CD4-positive, alpha-beta T cell treated with Interleukin-6 for 4 hours (primary cell): ENCODE measurements at regions not wholly inside any gene's neighbourhood (a gene's known extent, or its start where the extent isn't known, plus 50 kb on each side); places are given as distances from the start of the nearest gene placed in this dataset.

Experiments used
- DNase-seq: peaks from one replicate; pipeline ENCODE4 v3.0.0-alpha.2; 2020; ENCODE audit warnings: mixed read lengths

DNA sequence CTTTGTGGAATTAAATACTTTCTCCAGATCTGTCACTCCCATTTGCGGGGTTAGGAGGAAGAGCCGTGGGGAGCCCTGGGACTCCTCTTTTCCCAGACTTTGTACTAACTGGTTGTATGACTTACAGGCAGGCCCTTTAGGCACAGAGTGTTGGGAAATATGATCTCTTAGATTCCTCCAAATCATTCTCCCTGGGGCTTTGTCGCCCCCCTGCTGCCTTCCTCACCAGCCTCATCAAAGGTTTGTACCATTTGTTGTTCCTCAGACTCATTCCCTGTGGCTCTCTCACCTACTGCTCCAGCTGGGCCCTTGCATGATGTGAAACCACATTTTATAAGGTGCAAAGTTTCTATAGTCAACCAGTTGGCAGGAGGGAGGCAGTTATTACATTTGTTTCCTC is 56.4 kb downstream of the CRYGS start:
- no peak for DNase-seq

DNA sequence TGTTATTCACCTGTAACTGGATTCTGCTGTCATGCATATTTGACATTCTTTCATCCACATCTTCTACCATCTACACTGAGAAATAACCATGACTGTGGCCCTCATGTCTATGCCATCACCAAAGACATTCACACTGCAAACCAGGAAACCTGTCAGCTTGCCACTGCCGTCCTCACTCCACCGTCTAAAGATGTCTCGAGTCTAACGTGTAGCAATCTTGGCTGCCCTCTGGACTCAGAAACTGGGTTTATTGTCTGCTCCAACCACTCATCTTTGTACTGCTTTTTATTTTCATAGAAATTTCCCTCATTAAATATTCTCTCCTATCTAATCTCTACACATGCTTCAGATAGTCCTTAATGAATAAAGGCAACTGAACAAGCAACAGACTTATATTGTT is 57.1 kb downstream of the CRYGS start:
- no peak for DNase-seq

DNA sequence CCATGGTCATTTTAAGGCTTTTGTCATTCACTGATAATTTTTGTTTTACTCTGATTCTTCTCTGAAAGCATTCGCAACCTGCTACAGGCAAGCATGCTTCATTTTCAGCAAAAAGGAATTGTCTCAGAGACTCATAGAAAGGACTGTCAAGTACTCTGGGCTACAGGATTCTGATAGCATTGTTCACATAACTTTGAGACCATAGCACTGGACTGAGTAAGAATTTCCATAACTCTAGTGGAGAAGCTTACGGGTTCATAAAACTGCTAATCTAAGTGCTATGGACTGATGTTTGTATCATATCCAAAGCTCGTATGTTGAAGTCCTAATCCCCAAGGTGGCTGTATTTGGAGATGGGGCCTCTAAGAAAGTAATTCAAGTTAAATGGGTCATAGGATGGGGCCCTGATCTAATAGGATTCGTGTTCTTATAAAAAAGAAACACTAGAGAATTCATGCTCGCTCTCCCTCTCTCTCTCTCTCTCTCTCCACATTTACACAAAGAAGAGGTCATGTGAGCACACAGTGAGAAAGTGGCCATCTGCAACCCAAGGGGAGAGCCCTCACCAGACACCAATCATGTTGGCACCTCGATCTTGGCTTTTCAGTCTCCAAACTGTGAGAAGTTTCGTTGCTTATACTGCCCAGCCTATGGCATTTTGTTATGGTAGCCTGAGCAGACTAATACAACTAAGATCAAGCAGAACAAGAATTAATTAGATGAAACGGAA is 60.4 kb downstream of the CRYGS start:
- DNase-seq, result no peak

DNA sequence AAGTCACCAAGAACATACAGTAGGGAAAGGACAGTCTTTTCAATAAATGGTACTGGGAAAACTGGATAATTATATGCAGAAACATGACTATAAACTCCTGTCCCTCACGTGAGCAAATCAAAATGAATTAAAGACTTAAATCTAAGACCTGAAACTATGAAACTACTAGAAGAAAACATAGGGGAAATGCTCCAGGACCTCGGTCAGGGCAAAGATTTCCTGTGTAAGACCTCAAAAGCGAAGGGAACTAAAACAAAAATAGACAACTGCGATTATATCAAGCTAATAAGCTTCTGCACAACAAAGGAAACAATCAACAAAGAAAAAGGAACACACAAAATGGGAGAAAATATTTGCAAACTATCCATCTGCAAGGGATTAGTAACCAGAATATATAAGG is 62.7 kb downstream of the CRYGS start:
- no peak for DNase-seq

DNA sequence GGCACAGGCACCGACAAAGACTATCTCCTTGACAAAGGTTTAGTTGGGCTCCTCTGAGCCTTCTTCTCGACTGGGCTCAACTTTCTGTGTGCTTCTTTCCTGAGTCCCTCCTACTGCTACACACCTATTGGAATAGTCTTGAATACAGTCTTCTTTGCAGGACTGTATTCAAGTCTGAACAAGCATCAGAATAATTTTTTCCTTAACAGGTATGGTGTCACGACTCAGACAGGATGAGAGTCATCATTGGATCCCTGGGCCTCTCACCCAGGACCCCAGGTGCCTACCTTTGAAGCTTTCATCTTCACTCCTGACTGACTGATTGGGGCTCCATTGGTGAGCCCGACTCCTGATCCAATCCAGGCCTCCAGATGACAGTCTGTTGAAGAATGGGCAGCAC is 66.3 kb downstream of the CRYGS start:
- no peak for DNase-seq

DNA sequence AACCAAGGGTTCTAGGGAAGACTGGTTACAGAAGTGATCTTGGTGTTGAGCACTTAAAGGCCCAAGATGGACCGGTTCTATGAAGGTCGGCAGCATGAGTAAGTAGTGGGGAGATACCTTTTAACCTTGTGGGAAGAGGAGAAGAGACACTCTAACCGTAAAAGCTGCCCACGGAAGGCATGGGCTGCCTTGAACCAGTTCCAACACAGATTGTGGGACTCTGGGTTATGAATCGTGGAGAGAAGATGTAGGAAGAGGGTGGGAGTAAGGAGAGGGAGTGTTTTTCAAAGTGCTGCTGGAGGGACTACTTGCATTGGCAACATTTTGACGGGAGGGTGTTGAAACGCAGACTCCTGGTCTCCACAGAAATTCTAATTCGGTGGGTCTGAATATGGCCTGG is 67.1 kb downstream of the CRYGS start:
- DNase-seq, result no peak

DNA sequence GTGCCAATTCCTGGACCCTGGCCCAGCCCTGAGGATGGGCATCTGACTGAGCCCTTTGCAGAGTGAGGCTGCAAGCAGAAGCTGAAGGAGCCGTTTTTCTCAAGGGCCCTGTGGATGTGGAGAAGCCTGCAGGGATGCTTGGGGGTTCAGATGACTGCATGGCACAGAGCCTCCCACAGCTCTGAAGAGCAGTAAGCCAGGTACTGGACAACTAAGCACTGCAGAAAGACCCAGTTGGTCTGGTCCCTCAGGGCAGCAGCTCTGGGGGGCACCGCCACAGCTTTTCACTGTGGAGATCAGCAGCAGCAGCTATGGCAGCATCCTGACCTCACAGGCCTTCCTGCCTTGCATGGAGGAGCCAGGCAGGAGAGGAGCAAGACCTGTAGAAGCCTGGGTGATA is 67.6 kb downstream of the CRYGS start:
- no peak for DNase-seq

DNA sequence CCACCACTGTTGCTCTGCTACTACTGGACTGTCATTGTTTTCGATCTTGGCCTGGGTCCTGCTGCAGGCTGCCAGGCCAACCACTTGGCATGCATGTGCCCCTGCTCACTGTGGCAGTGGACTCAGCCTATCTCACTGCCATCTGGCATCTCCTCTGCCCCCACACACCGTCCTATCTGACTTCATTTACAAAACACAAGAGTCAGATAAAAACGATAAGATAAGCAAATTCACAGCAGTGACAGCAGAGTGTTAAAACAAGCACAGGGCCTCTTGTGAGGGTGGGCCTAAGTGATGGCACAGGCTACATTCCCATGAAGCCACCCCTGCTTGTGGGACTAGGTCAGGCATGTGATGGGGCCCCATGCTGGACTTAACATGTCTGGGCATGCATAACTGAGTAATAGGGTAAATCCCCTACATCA is 68.1 kb downstream of the CRYGS start:
- no peak for DNase-seq

DNA sequence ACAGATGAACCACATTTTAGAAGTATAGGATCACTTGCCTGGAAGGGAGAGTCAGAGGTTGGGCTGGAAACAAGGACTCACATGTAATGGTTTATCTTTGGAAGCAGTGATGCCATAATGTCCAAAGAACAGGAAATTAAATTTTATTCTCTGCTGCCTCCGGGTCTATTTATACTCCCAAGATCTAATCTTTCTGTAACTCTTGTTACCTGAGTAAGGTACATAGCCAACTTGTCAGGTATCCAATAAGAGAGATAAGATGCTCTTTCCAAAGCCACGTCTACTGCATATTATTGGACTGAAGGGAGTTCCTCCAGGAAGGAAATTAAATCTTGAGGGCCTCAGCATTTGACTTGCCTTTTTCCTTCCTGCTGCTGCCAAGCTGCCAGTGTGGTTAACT is 71.0 kb downstream of the CRYGS start:
- DNase-seq, result no peak

DNA sequence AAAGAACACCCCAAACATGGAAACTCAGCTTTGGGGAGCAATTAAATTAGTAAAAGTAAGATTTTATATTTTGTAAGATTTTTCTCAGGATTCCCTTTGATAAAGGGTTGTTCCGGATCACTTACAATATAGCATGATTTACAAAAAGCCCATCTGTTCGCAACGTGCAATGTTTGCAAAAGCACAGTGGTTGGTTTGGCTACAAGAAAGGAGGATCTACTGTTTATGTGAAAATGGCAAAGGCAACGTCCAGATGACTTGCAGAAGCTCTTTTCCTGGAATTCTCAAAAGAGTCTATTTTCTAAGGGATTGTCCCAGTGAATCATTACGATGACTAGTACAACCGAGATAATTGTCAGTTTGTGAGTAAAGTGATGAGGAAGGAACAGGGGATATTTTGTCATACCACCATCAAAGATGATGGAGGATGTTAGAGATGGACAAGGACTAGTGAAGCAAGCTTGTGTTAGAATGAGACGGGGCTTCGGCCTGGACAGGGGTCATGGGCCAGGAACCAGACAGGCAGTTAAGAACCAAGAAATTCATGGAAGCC is 71.6 kb downstream of the CRYGS start:
- DNase-seq, result no peak

DNA sequence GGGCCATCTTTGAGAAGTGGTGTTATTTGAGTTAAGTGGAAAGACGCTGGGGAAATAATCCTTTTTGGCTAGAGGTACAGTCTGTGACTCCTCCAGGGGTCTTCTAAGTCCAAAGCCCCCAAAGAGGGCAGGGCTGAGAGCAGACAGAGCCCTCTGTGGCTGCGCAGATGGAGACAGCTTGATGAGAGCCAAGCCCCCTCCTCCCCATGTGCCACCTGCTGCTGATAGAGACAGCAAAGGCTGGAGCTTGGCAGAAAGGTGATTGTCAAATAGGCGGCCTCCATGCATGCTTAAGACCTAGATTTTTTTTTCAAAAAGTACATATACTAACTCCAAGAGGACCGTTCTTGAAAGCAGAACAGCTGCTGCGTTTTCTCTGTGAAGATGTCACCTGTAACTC is 72.4 kb downstream of the CRYGS start:
- no peak for DNase-seq

DNA sequence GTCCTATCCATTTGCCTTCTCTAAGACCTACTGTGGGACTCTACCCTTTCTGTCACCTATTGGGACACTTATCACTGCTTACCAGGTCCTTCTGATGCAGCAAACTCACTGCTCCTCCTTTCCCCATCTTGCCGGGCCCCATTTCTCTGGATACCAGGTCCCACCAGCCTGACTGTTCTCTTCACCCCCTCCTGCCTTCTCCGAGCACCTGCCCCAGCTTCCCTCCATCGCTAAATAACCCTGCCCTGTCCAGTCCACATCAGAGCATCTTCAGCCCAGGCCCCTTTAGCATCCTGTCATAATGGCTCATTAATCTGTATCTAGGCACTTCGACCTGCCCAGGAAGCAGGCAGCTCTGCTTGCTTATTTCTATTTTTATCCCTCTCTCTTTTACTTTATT is 74.7 kb downstream of the CRYGS start:
- DNase-seq, result no peak

DNA sequence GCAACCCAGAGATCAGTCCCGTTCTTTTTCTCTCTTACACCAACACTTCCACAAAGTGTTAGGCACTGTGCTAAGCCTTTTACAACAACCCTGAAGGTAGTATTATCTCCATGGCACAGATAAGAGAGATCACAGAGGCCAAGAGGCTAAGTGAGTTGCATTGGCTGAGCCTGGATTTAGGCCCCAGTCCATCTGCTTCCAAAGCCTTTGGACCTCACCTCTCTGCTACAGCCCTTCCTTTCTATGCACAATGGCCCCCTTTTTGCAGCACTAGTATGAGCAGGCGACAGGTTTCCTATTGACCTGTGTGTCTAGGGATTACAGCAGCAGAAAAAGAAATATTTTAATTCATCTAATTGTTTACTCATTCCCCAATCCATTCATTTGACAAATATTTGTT is 76.2 kb downstream of the CRYGS start:
- no peak for DNase-seq

DNA sequence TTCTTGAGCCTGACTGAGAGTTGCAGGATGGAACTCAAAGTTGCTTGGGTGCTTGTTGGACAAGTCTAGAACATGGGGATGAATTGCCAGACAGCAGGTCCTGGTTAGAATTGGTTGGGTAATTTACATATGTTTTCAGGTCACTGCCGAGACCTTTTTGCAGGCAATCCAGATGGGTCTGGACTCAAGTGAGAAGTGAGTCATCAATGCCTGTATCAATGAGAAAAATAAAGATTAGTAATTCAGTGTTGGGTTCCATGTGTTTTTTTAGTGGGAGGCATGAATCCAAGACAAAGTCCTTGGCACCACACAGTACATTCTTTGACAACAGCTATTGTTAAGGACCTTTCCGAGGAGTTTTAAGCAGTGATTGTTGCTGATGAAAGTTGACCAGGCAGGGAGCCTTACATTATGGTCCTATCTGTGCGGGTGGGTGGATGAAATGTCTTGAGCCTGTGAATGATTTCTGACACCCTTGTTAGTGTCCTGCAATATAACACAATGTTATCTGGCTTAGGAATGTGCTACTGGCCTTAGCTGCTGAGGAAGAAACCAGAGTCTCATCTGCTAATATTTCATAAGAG is 77.7 kb downstream of the CRYGS start:
- no peak for DNase-seq

DNA sequence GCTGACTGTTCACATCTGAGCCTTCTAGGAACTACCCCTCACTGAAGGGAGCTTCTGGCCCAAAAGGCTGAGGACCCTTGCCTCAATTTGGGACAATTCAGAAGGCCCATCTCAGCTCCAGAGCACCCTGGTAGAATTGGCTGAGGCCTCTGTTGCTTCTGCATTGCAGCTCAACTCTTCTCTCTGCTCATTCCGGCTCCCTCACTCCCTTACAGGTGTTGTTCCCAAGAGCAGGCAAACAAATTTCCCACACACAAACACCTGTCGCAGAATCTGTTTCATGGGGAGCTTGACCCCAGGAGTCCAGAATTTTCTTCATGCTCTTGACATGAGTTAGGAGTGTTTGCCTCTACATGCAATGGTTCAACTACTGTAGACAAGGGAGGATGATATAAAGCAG is 78.7 kb downstream of the CRYGS start:
- no peak for DNase-seq

DNA sequence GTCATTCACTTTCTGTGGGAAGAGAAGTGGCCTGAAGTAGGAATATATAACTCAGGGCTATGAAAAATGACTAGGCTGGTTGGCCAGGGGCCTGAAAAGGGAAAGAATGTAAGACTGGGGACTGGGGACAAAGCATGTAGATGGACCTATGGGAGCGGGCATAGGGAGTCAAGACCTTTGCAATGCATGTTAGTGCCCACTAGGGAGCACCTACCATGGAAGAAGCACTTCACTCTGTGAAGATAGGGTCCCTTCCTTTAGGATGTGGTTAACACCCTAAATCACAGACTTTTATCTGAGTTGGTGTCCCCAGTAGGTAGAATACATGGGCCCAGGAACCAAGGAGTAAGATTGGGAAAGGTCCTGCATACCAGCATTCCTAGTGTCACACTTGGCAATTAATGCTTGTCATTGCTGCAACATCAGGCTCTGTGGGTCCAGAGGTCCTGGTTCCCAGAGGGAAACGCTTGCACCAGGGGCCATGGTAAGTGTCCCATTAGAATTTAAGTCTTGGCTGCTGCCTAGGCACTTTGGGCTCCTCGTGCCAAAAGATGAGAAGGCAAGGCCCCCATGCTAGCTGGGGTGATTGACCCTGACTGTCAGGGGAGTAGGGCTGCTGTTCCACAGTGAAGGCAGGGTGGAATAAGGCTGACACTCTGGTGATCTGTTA is 79.6 kb downstream of the CRYGS start:
- DNase-seq, result no peak

DNA sequence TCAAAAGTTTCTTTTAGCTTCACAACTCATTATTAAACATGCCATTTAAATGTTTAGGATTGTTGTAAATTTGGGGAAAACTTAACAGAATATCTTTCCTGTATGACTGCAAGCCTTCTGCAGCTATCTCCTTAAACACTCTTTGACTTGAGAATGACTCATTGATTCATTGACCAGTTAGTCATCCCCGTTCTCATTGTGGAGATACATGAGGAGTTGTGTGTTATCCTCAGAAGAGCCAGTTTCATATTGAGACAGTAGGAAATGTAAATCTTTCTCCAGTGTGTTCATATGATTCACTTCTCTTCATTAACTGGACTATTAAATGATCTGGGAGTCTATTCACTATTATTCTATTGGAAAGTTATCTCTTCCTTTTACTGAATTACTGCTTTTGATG is 83.0 kb downstream of the CRYGS start:
- DNase-seq, result no peak

DNA sequence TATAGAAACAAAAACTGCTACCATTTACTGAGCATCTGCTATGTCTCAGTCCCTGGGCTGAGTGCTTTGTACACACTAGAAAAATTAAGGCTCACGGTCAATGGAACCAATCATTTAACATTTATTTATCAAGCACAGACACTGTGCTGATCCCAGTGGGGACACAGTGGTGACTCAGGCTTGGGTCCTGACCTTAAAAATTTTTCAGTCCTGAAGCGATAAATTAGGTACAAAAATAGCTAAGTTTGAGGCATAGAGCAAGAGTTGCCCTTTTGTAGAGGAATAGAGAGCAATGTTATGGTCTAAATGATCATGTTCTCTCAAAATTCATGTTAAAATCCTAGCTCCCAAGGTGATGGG is 85.1 kb downstream of the CRYGS start:
- no peak for DNase-seq

DNA sequence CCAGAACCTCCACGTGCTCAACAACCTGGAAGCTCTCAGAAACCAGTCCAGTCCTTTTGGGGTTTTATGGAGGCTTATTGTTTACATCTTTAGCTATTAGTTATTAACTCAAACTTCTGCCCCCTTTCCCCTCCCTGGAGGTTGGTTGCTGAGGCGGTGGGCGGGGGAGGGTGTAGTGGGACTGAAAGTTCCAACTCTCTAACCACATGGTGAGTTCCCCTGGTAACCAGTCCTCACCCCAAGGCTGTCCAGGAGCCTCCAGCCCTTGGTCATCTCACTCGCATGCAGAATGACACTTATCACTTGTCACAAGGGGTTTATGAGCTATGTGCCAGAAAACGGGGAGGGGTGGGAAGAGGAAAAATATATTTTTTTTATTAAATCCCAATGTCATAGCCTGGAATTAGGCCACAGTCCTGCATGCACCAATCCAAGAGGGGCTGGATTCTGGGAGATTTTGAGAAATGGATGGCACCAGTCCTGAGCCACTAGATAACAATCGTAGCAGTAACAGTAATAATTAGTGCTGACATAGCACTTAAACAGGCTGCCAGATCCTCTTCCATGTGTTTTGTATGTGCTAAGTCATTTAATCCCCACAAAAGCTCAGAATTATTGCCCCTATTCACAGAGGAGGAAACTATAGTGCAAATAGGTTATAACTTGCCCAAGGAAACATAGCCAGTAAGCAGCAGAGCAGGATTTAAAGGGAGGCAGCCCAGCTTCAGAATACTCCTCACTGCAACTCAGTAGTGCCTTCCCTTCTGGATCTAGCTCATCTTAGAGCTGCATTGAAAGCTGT is 85.7 kb downstream of the CRYGS start:
- DNase-seq, result no peak

DNA sequence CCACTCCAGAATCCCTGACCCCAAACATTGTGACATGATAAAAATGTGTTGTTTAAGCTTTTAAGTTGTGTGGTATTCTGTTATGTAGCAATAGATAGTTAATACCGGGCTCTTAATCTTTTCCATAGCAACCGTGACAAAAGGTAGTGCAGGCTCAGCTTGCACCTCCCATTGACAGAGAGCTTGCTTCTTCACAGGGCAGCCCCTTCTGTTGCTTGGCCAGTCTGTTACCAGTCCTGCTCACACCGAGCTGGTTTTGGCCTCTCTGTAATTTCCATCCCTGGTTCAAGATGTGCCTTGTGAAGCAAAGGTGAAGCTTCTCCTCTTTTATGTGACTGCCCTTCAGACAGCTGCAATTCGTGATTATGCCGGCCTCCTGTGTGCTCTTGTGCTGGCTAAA is 86.9 kb downstream of the CRYGS start:
- no peak for DNase-seq

DNA sequence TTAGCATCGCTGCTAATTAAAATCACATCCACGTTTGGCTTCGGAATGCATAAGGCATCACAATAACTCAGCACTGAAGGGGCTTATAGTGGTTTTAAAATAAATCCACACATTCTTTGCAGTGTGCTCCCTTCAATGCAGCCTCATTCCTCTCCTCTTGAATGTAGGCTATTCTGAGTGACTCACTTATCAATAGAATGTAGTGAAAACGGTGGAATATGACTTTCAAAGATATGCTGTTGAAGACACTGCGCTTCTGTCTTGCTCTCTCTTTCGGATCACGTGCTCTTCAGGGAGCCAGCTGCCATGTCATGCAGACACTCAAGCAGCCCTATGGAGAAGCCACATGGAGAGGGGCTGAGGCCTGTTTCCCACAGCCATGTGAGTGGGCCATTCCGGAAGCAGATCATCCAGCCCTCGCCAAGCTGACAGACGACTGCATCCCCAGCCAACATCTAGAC is 87.4 kb downstream of the CRYGS start:
- DNase-seq, result no peak

DNA sequence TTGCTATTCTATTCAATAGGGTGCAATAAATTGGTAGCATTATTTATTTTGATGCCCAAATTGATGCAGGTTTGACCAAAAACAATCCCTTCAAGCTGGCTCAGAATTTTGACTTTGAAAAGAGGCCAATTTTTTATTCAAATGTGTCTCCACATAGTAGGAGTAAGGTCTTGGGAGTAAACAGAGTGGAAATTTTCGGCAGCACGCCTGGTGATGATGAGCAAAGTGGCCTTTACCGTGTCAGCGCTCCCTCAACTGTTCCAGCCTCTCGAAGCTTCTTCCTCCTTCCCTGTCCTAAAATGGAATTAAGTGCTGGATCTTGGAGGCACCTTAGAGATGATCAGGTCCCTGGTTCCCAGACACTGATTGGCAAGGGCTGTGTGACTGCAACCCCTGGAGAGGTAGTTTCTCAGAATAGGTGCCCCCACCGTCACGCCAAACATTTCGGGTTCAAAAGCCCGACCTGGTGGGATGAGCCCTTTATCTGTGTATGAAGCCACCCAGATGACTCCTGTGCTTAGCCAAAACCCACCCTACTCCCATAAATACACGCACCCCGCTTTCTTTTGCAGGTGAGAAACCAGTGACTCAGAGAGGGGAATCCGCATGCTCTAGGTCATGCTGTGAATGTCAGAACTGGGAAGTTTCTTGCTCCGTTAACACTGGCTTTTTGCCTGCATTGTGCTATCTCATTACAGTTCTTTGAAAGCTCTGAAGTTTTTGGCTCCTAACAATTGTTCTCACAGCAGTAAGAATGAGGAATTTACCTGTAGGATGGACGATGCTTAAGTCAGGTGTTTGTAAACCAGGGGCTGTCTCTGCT is 89.1 kb downstream of the CRYGS start:
- DNase-seq, result no peak
